Panc1 (cell line): ENCODE measurements at regions not wholly inside any gene's neighbourhood (a gene's known extent, or its start where the extent isn't known, plus 50 kb on each side); places are given as distances from the start of the nearest gene placed in this dataset.

ENCODE experiments used
- ATAC-seq: fragments of 200-7000 bp; cut with Tn5 transposase; 2 replicates; pipeline ENCODE4 v1.9.1; 2020; ENCODE audit warnings: mild to moderate bottlenecking, moderate library complexity
- BruUV-seq: library from RNA; stranded (reverse); fragments of 400-500 nt; replicated peaks from 2 replicates; lab custom pipeline; 2021; lab: Mats Ljungman, UMichigan
- CTCF ChIA-PET: fragments of 300-600 bp; sonication (Branson Sonifier 250); formaldehyde crosslinking; loops from one replicate; lab custom pipeline; 2022; ENCODE audit warnings: antibody characterized with exemption; lab: Charles Lee
- POLR2A ChIA-PET: fragments of 300-600 bp; sonication (Branson Sonifier 250); formaldehyde crosslinking; loops from one replicate; lab custom pipeline; 2022; ENCODE audit warnings: antibody characterized with exemption; lab: Charles Lee
- DNase-seq: peaks from one replicate; pipeline ENCODE4 v3.0.0-alpha.2; 2010; ENCODE audit warnings: low read depth, low spot score
- H3K27ac ChIP-seq: 2 replicates; pipeline ENCODE4 v1.5.1; 2011; ENCODE audit warnings: mild to moderate bottlenecking, low read length, inconsistent platforms
- H3K27me3 ChIP-seq: fragments of 200-500 bp; sonication (Bioruptor generic); 2 replicates; pipeline ENCODE4 v1.6.0; 2014; ENCODE audit warnings: low read length, inconsistent platforms; ENCODE audit not compliant: control insufficient read depth, insufficient read depth
- H3K36me3 ChIP-seq: fragments of 200-500 bp; sonication (Bioruptor generic); 2 replicates; pipeline ENCODE4 v1.5.1; 2014; ENCODE audit warnings: inconsistent platforms, mild to moderate bottlenecking, low read length, moderate library complexity; ENCODE audit not compliant: control insufficient read depth, insufficient read depth
- H3K4me1 ChIP-seq: 2 replicates; pipeline ENCODE4 v1.5.1; 2011; ENCODE audit warnings: inconsistent platforms, mild to moderate bottlenecking, low read length, moderate library complexity; ENCODE audit not compliant: control insufficient read depth, insufficient read depth
- H3K4me3 ChIP-seq, 2 experiments: 2 replicates each; pipeline ENCODE4 v1.5.1; 2011 to 2012; ENCODE audit warnings: low read depth in 2 of 2, low read length in 2 of 2, mild to moderate bottlenecking in 2 of 2, inconsistent platforms in 1 of 2, moderate library complexity in 1 of 2
- H3K9me3 ChIP-seq: fragments of 200-500 bp; sonication (Bioruptor generic); 2 replicates; pipeline ENCODE4 v1.5.1; 2014; ENCODE audit warnings: low read depth, mild to moderate bottlenecking, inconsistent platforms, low read length, moderate library complexity; ENCODE audit not compliant: control insufficient read depth, insufficient read depth
- POLR2AphosphoS5 ChIP-seq: IDR thresholded peaks from 2 replicates; pipeline ENCODE4 v1.6.1; 2012; ENCODE audit warnings: mild to moderate bottlenecking, low read depth, low read length, moderate library complexity
- SIN3A ChIP-seq: IDR thresholded peaks from 2 replicates; pipeline ENCODE4 v1.6.1; 2012; ENCODE audit warnings: low read depth, mild to moderate bottlenecking, low read length, moderate library complexity, borderline replicate concordance; ENCODE audit not compliant: insufficient read depth
- TCF7L2 ChIP-seq: IDR thresholded peaks from 2 replicates; pipeline ENCODE4 v1.6.1; 2011; ENCODE audit warnings: mild to moderate bottlenecking, low read depth, low read length, inconsistent platforms
- in situ Hi-C: cut with HindIII; loops from 2 replicates; pipeline ENCODE4 v1.10.0; 2016; ENCODE audit warnings: low sequenced_read_pairs, low pct_unique_long_range_greater_than_20kb
- intact Hi-C: fragments of 100-400 bp; cut with micrococcal nuclease; formaldehyde crosslinking; loops from one replicate; pipeline ENCODE4 v1.10.0; 2022; ENCODE audit not compliant: unreplicated experiment
- TF ChIP-seq, protein P1 (sequence below), 2 experiments: IDR thresholded peaks; 2 replicates each; pipeline ENCODE4 v1.6.1; 2011 to 2012; ENCODE audit warnings: low read depth in 2 of 2, control low read depth in 1 of 2, low read length in 1 of 2, mild to moderate bottlenecking in 1 of 2, moderate library complexity in 1 of 2; ENCODE audit not compliant: insufficient read depth in 1 of 2
- TF ChIP-seq, protein P2 (sequence below): fragments of 450-650 bp; IDR thresholded peaks from 2 replicates; pipeline ENCODE4 v1.5.1; 2017; ENCODE audit warnings: mild to moderate bottlenecking

- Histone ChIP-seq H3K4me3 (no peak overlapping the region), H3K27me3 (no peaks in the 10 kb centered on the region), H3K27ac (no peak overlapping the region), H3K4me1 (no peaks in the 10 kb centered on the region), H3K36me3 (no peaks in the 10 kb centered on the region), H3K9me3 (no peaks in the 10 kb centered on the region)
- POLR2A ChIA-PET: no interaction called here
- CTCF ChIA-PET: no interaction called here
- no peak for TF ChIP-seq TCF7L2
- TF ChIP-seq, protein P1, sequence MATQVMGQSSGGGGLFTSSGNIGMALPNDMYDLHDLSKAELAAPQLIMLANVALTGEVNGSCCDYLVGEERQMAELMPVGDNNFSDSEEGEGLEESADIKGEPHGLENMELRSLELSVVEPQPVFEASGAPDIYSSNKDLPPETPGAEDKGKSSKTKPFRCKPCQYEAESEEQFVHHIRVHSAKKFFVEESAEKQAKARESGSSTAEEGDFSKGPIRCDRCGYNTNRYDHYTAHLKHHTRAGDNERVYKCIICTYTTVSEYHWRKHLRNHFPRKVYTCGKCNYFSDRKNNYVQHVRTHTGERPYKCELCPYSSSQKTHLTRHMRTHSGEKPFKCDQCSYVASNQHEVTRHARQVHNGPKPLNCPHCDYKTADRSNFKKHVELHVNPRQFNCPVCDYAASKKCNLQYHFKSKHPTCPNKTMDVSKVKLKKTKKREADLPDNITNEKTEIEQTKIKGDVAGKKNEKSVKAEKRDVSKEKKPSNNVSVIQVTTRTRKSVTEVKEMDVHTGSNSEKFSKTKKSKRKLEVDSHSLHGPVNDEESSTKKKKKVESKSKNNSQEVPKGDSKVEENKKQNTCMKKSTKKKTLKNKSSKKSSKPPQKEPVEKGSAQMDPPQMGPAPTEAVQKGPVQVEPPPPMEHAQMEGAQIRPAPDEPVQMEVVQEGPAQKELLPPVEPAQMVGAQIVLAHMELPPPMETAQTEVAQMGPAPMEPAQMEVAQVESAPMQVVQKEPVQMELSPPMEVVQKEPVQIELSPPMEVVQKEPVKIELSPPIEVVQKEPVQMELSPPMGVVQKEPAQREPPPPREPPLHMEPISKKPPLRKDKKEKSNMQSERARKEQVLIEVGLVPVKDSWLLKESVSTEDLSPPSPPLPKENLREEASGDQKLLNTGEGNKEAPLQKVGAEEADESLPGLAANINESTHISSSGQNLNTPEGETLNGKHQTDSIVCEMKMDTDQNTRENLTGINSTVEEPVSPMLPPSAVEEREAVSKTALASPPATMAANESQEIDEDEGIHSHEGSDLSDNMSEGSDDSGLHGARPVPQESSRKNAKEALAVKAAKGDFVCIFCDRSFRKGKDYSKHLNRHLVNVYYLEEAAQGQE (IDR thresholded peaks at IDR 0.05; ENCODE audit: insufficient read depth in 1 of 2, low read depth in 2 of 2, low read length in 1 of 2): no peak
- TF ChIP-seq, protein P2, sequence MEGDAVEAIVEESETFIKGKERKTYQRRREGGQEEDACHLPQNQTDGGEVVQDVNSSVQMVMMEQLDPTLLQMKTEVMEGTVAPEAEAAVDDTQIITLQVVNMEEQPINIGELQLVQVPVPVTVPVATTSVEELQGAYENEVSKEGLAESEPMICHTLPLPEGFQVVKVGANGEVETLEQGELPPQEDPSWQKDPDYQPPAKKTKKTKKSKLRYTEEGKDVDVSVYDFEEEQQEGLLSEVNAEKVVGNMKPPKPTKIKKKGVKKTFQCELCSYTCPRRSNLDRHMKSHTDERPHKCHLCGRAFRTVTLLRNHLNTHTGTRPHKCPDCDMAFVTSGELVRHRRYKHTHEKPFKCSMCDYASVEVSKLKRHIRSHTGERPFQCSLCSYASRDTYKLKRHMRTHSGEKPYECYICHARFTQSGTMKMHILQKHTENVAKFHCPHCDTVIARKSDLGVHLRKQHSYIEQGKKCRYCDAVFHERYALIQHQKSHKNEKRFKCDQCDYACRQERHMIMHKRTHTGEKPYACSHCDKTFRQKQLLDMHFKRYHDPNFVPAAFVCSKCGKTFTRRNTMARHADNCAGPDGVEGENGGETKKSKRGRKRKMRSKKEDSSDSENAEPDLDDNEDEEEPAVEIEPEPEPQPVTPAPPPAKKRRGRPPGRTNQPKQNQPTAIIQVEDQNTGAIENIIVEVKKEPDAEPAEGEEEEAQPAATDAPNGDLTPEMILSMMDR: no peak
- no peak for TF ChIP-seq POLR2AphosphoS5
- TF ChIP-seq SIN3A: no peak
- in situ Hi-C loops: no loop called here
- BruUV-seq: no TSS peak
- DNase-seq: no peak
- no peak for ATAC-seq
- intact Hi-C loops: no loop called here
Measured at GRCh38 chr12:70031046-70031445, 206.0 kb downstream of the MYRFL start.

GRCh38 chr12:70032076-70032475, 207.0 kb downstream of the MYRFL start:
- CTCF ChIA-PET: no interaction called here

More at GRCh38 chr12:70032076-70032475, 207.0 kb downstream of the MYRFL start:
- in situ Hi-C loops: no loop called here
- POLR2A ChIA-PET: no interaction called here
- TF ChIP-seq, protein P1 (IDR thresholded peaks at IDR 0.05; ENCODE audit: insufficient read depth in 1 of 2, low read depth in 2 of 2, low read length in 1 of 2): no peak
- Histone ChIP-seq H3K36me3 (no peaks in the 10 kb centered on the region), H3K27ac (no peak overlapping the region), H3K4me3 (no peak overlapping the region), H3K27me3 (no peaks in the 10 kb centered on the region), H3K4me1 (no peaks in the 10 kb centered on the region), H3K9me3 (no peaks in the 10 kb centered on the region)
- DNase-seq (no peak), ATAC-seq (no peak)
- BruUV-seq: no TSS peak
- intact Hi-C loops: no loop called here
